Upper lobe of right lung (tissue), 1 donor: ENCODE measurements at regions not wholly inside any gene's neighbourhood (a gene's known extent, or its start where the extent isn't known, plus 50 kb on each side); places are given as distances from the start of the nearest gene placed in this dataset.
"Not testable (repeated sequence)": the region's sequence is repeated elsewhere in the genome, so short reads cannot be mapped to it uniquely, and the experiment has no call there.

Source experiments
- ATAC-seq: fragments of 200-7000 bp; cut with Tn5 transposase; one replicate; pipeline ENCODE4 v1.9.1; 2020; ENCODE audit warnings: mild to moderate bottlenecking, moderate library complexity
- DNase-seq: peaks from one replicate; pipeline ENCODE4 v3.0.0-alpha.2; 2020
- H3K27ac ChIP-seq: fragments of 200-600 bp; one replicate; pipeline ENCODE4 v1.8.0; 2022
- H3K27me3 ChIP-seq: fragments of 200-600 bp; one replicate; pipeline ENCODE4 v1.8.0; 2022; ENCODE audit warnings: mild to moderate bottlenecking
- H3K36me3 ChIP-seq: fragments of 200-600 bp; one replicate; pipeline ENCODE4 v1.8.0; 2022
- H3K4me1 ChIP-seq: fragments of 200-600 bp; one replicate; pipeline ENCODE4 v1.8.0; 2022
- H3K4me3 ChIP-seq: fragments of 200-600 bp; one replicate; pipeline ENCODE4 v1.8.0; 2022; ENCODE audit warnings: mild to moderate bottlenecking
- H3K9me3 ChIP-seq: fragments of 200-600 bp; one replicate; pipeline ENCODE4 v1.8.0; 2022
- intact Hi-C: fragments of 100-400 bp; cut with DNase I; formaldehyde crosslinking; loops from one replicate; pipeline ENCODE4 v1.11.0; 2022
- TF ChIP-seq, protein P1 (sequence below): fragments of 200-600 bp; IDR thresholded peaks from one replicate; pipeline ENCODE4 v1.8.0; 2022; ENCODE audit warnings: antibody characterized with exemption
- donor health status: DM: no; HTN: yes; CAD: no; lungs with severe emphysema.

DNA sequence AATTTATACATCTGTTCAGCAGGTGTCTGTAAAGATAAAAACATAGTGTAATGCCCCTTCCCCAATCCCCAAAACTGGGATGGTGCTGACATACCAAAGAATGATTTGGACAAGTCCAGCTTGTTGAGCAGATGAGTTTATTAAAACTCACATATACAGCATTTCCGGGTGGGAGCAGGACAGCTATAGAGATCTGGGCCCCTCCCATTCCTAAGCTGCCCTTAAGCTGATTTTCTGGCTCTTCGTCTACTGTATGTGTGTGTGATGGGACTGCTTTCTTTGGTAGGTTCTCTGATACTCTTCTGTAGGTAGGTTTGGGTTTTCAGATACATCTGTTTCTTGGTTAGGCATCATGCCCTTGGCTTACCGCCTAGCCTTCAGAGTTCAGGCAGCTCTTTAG lies 703.7 kb upstream of the PCDH10 start:
- Histone ChIP-seq H3K36me3 (no peaks in the 10 kb centered on the region), H3K27me3 (no peaks in the 10 kb centered on the region), H3K4me1 (no peaks in the 10 kb centered on the region), H3K9me3 (no peaks in the 10 kb centered on the region), H3K4me3 (no peak overlapping the region), H3K27ac (no peak overlapping the region)
- TF ChIP-seq, protein P1, sequence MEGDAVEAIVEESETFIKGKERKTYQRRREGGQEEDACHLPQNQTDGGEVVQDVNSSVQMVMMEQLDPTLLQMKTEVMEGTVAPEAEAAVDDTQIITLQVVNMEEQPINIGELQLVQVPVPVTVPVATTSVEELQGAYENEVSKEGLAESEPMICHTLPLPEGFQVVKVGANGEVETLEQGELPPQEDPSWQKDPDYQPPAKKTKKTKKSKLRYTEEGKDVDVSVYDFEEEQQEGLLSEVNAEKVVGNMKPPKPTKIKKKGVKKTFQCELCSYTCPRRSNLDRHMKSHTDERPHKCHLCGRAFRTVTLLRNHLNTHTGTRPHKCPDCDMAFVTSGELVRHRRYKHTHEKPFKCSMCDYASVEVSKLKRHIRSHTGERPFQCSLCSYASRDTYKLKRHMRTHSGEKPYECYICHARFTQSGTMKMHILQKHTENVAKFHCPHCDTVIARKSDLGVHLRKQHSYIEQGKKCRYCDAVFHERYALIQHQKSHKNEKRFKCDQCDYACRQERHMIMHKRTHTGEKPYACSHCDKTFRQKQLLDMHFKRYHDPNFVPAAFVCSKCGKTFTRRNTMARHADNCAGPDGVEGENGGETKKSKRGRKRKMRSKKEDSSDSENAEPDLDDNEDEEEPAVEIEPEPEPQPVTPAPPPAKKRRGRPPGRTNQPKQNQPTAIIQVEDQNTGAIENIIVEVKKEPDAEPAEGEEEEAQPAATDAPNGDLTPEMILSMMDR, result no peak
- ATAC-seq (no peak), DNase-seq (no peak)
- intact Hi-C loops, result no loop called here

DNA sequence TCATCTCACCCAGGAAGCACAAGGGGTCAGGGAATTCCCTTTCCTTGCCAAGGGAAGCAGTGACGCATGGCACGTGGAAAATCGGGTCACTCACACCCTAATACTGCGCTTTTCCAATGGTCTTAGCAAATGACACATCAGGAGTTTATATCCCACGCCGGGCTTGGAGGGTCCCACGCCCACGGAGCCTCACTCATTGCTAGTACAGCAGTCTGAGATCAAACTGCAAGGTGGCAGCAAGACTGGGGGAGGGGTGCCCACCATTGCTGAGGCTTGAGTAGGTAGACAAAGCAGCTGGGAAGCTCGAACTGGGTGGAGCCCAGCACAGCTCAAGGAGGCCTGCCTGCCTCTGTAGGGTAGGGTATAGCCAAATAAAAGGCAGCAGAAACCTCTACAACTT lies 691.1 kb upstream of the PCDH10 start:
- intact Hi-C loops, H3K9me3 ChIP-seq, H3K36me3 ChIP-seq, ATAC-seq, H3K27ac ChIP-seq, H3K4me3 ChIP-seq, H3K27me3 ChIP-seq, H3K4me1 ChIP-seq: not testable (repeated sequence)
- DNase-seq, result peak; percentile 40

GRCh38 chr4:132479543-132479942 lies 669.6 kb upstream of the PCDH10 start:
- no peak overlapping the region for H3K4me3 ChIP-seq
- no peak overlapping the region for H3K27ac ChIP-seq
- no peaks in the 10 kb centered on the region for H3K9me3 ChIP-seq
- DNase-seq (no peak), ATAC-seq (no peak)
- H3K4me1 ChIP-seq, result no peaks in the 10 kb centered on the region
- TF ChIP-seq, protein P1, result no peak
- H3K27me3 ChIP-seq, result no peaks in the 10 kb centered on the region
- intact Hi-C loops, result no loop called here
- H3K36me3 ChIP-seq, result no peaks in the 10 kb centered on the region

- intact Hi-C loops, result no loop called here
- no peak overlapping the region for H3K4me3 ChIP-seq
- no peaks in the 10 kb centered on the region for H3K27me3 ChIP-seq
- H3K27ac ChIP-seq, result no peak overlapping the region
- peaks cover 11% of the 10 kb centered on the region for H3K9me3 ChIP-seq
- H3K36me3 ChIP-seq, result no peaks in the 10 kb centered on the region
- no peaks in the 10 kb centered on the region for H3K4me1 ChIP-seq
- ATAC-seq (no peak), DNase-seq (no peak)
- TF ChIP-seq, protein P1, result no peak
These were observed 660.5 kb upstream of the PCDH10 start for GRCh38 chr4:132488555-132488954.

DNA sequence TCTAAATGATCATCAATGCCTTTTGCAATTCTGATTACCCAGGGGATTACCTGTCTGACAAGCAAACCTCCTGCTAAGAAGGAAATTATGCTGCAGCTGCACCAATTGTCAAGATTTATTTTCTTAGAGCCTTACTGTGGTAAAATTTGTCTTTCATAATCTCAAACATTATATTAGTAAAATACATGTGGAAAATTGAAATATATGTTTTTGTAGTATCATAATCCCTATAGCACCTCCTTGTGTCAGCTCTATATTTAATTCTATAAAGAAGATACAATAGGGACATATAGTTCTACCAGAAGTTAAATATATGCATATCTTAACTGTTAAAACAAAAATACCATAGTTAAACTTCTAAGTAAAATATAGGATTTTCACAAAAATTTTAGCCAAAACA lies 655.6 kb upstream of the PCDH10 start:
- Histone ChIP-seq H3K9me3 (peaks cover 8% of the 10 kb centered on the region), H3K4me1 (no peaks in the 10 kb centered on the region), H3K4me3 (no peak overlapping the region), H3K27me3 (no peaks in the 10 kb centered on the region), H3K27ac (no peak overlapping the region), H3K36me3 (no peaks in the 10 kb centered on the region)
- intact Hi-C loops, result no loop called here
- DNase-seq (no peak), ATAC-seq (no peak)
- TF ChIP-seq, protein P1, result no peak

GRCh38 chr4:132495267-132495812 lies 653.8 kb upstream of the PCDH10 start:
- H3K27ac ChIP-seq, H3K9me3 ChIP-seq, intact Hi-C loops, H3K4me3 ChIP-seq, H3K27me3 ChIP-seq, ATAC-seq, H3K4me1 ChIP-seq, DNase-seq, H3K36me3 ChIP-seq: not testable (repeated sequence)

- intact Hi-C loops, result no loop called here
- TF ChIP-seq, protein P1, result no peak
These were observed 650.9 kb upstream of the PCDH10 start for GRCh38 chr4:132498215-132498614.

More at GRCh38 chr4:132498215-132498614, 650.9 kb upstream of the PCDH10 start:
- H3K27ac ChIP-seq, result no peak overlapping the region
- DNase-seq, result no peak
- no peaks in the 10 kb centered on the region for H3K27me3 ChIP-seq
- no peaks in the 10 kb centered on the region for H3K9me3 ChIP-seq
- ATAC-seq, result no peak
- H3K4me1 ChIP-seq, result no peaks in the 10 kb centered on the region
- H3K36me3 ChIP-seq, result no peaks in the 10 kb centered on the region
- no peak overlapping the region for H3K4me3 ChIP-seq
